IPS DF 6.9 (cell line): ENCODE measurements at regions not wholly inside any gene's neighbourhood (a gene's known extent, or its start where the extent isn't known, plus 50 kb on each side); places are given as distances from the start of the nearest gene placed in this dataset.

Experiments used
- DNase-seq: peaks from one replicate; pipeline ENCODE4 v3.0.0-alpha.2; 2013; ENCODE audit warnings: low read depth, low spot score
- H3K27ac ChIP-seq: one replicate; pipeline ENCODE4 v1.5.1; 2013; ENCODE audit warnings: low read length, control low read depth
- H3K27me3 ChIP-seq: 2 replicates; pipeline ENCODE4 v1.6.1; 2013; ENCODE audit warnings: mild to moderate bottlenecking, low read length; ENCODE audit not compliant: control insufficient read depth, insufficient read depth
- H3K36me3 ChIP-seq: 2 replicates; pipeline ENCODE4 v1.6.1; 2013; ENCODE audit warnings: low read length; ENCODE audit not compliant: control insufficient read depth, insufficient read depth
- H3K4me1 ChIP-seq: 2 replicates; pipeline ENCODE4 v1.6.1; 2013; ENCODE audit warnings: low read length; ENCODE audit not compliant: control insufficient read depth, insufficient read depth
- H3K4me3 ChIP-seq: 2 replicates; pipeline ENCODE4 v1.5.1; 2013; ENCODE audit warnings: mild to moderate bottlenecking, low read length
- H3K9me3 ChIP-seq: 2 replicates; pipeline ENCODE4 v1.6.1; 2013; ENCODE audit warnings: low read length, inconsistent platforms; ENCODE audit not compliant: control insufficient read depth, insufficient read depth
- WGBS: extraction: QIAGEN DNeasy Blood & Tissue Kit; methylation state at CpG from one replicate; pipeline ENCODE4 v1.1.7; 2013; ENCODE audit warnings: mixed read lengths, missing lambda C conversion rate; ENCODE audit not compliant: insufficient read length, insufficient coverage; 5-methylcytosine and 5-hydroxymethylcytosine counted together

- no peak for DNase-seq
- no peaks in the 10 kb centered on the region for H3K27me3 ChIP-seq
- WGBS, result no CpG with 5 or more reads among the region's 22 CpGs
Observed at GRCh38 chr22:48477031-48477721, 1350.5 kb downstream of the BRD1 start.

GRCh38 chr22:48476577-48476976, 1351.1 kb downstream of the BRD1 start:
- no peak overlapping the region for H3K4me3 ChIP-seq
- no CpG with 5 or more reads among the region's 5 CpGs for WGBS
- DNase-seq, result no peak
- no peaks in the 10 kb centered on the region; the same call in 1 of the 2 replicates for H3K4me1 ChIP-seq
- peaks cover 30% of the 10 kb centered on the region; the same call in 1 of the 2 replicates for H3K9me3 ChIP-seq
- H3K36me3 ChIP-seq, result no peaks in the 10 kb centered on the region; the same call in 1 of the 2 replicates
- no peaks in the 10 kb centered on the region for H3K27me3 ChIP-seq
- H3K27ac ChIP-seq, result no peak overlapping the region

More at GRCh38 chr22:48477031-48477721, 1350.5 kb downstream of the BRD1 start:
- H3K4me3 ChIP-seq, result no peak overlapping the region
- no peak overlapping the region for H3K27ac ChIP-seq
- no peaks in the 10 kb centered on the region; the same call in 1 of the 2 replicates for H3K36me3 ChIP-seq
- peaks cover 30% of the 10 kb centered on the region; the same call in 1 of the 2 replicates for H3K9me3 ChIP-seq
- no peaks in the 10 kb centered on the region; the same call in 1 of the 2 replicates for H3K4me1 ChIP-seq

- H3K27me3 ChIP-seq, result no peaks in the 10 kb centered on the region
- H3K4me1 ChIP-seq, result no peaks in the 10 kb centered on the region; the same call in 1 of the 2 replicates
- no peaks in the 10 kb centered on the region; the same call in 1 of the 2 replicates for H3K36me3 ChIP-seq
- no peak overlapping the region for H3K4me3 ChIP-seq
- no peak for DNase-seq
- H3K9me3 ChIP-seq, result peaks cover 32% of the 10 kb centered on the region
- WGBS, result no CpG with 5 or more reads among the region's 15 CpGs
- no peak overlapping the region for H3K27ac ChIP-seq
Observed at GRCh38 chr22:48475661-48476345, 1351.9 kb downstream of the BRD1 start.

GRCh38 chr22:48474881-48475280, 1352.8 kb downstream of the BRD1 start:
- Histone ChIP-seq H3K9me3 (peaks cover 32% of the 10 kb centered on the region), H3K36me3 (no peaks in the 10 kb centered on the region; the same call in 1 of the 2 replicates)

GRCh38 chr22:48473202-48473601, 1354.5 kb downstream of the BRD1 start:
- Histone ChIP-seq H3K27ac (no peak overlapping the region), H3K4me3 (no peak overlapping the region), H3K27me3 (no peaks in the 10 kb centered on the region), H3K36me3 (no peaks in the 10 kb centered on the region; the same call in 1 of the 2 replicates), H3K9me3 (peaks cover 26% of the 10 kb centered on the region), H3K4me1 (no peaks in the 10 kb centered on the region; the same call in 1 of the 2 replicates)
- WGBS, result no CpG with 5 or more reads among the region's 7 CpGs
- no peak for DNase-seq

More at GRCh38 chr22:48474881-48475280, 1352.8 kb downstream of the BRD1 start:
- H3K27me3 ChIP-seq, result no peaks in the 10 kb centered on the region
- WGBS, result no CpG with 5 or more reads among the region's 9 CpGs
- no peak overlapping the region for H3K27ac ChIP-seq
- H3K4me3 ChIP-seq, result no peak overlapping the region
- DNase-seq, result no peak
- H3K4me1 ChIP-seq, result no peaks in the 10 kb centered on the region; the same call in 1 of the 2 replicates

- WGBS, result no CpG with 5 or more reads among the region's 9 CpGs
- Histone ChIP-seq H3K27me3 (no peaks in the 10 kb centered on the region), H3K27ac (no peak overlapping the region), H3K4me1 (no peaks in the 10 kb centered on the region), H3K4me3 (no peak overlapping the region), H3K9me3 (peaks cover 10% of the 10 kb centered on the region; the same call in 1 of the 2 replicates), H3K36me3 (no peaks in the 10 kb centered on the region; the same call in 1 of the 2 replicates)
- no peak for DNase-seq
Observed at GRCh38 chr22:48464246-48464645, 1363.4 kb downstream of the BRD1 start.

DNA sequence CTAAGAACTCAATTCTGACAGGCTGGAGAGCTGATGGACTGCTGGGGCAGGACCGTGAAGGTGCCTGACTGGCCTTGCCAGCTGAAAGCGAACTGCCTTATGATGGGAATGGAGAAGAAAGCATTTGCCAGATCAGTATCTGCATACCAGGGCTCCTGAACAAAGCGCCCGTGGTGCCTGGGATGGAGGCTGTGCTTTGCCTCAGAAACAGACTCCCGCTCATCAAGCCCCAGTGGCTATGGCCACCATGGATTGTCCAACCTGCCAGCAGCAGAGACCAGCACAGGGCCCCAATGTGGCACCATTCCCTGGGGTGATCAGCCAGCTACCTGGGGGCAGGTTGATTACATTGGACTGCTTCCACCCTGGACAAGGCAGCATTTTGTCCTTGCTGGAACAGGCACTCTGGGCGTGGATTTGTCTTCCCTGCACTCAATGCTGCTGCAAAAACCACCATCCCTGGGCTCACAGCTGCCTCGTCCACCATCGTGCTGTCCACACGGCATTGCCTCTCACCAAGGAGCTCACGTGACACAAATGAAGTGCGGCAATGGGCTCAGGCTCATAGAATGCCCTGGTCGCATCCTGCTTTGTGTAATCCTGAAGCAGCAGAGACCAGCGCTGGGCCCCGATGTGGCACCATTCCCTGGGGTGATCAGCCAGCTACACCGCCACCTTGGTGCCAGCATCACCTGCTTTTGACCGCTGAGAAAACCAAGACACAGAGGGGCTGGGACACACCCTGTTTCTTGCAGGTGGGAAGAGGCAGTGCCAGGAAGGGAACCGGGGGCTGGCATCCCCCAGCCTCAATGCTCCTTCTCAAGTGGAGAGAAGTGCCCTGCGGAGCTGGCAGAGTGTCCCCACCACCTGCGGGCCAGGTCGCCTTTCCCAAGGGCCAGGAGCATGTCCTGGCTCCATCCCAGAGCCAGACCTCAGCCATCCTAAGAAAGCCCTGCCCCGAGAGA, 1367.5 kb downstream of the BRD1 start:
- Histone ChIP-seq H3K27ac (no peak overlapping the region), H3K36me3 (no peaks in the 10 kb centered on the region; the same call in 1 of the 2 replicates), H3K4me3 (no peak overlapping the region), H3K4me1 (no peaks in the 10 kb centered on the region), H3K27me3 (no peaks in the 10 kb centered on the region), H3K9me3 (peaks cover 18% of the 10 kb centered on the region)
- no peak for DNase-seq
- no CpG with 5 or more reads among the region's 21 CpGs for WGBS

DNA sequence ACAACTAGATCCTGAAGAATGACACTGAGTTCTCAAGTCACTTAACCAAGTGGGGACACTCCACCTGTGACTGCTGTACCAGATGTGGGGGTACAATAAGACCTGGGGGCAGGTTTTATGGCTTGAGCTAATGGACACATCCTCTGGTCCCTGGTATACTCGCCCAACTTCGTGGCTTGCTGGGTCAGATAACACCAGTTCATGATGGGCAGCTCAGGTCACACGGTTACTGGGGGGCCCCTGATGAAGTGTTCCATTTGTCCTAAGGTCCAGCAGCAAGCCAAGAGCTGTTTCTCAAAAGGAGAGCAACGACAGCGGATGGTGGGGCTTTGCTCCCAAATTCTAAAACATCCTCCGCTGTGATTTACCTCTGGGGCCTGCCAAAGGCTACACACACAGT, 1368.4 kb downstream of the BRD1 start:
- H3K27ac ChIP-seq, result no peak overlapping the region

DNA sequence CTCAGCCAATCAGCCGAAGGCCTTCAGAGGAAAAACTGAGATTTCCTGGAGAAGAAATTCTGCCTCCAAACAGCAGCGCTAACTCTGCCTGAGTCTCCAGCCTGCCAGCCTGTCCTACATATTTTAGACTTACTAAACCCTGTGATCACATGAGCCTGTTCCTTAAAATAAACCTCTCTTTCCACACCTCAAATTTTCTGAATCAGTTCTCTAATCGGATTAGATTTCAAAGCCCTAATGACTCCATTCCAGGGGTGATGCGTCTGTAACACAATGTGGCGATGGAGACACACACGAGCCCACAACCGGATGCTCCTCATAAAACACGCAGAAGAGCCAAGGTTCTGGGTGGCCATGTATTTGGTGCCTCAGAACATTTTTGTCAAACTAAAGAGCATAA, 1371.2 kb downstream of the BRD1 start:
- WGBS, result no CpG with 5 or more reads among the region's 8 CpGs
- no peaks in the 10 kb centered on the region; the same call in 1 of the 2 replicates for H3K36me3 ChIP-seq
- peaks cover 25% of the 10 kb centered on the region for H3K9me3 ChIP-seq
- no peaks in the 10 kb centered on the region for H3K27me3 ChIP-seq
- DNase-seq, result no peak
- no peaks in the 10 kb centered on the region for H3K4me1 ChIP-seq
- H3K4me3 ChIP-seq, result no peak overlapping the region
- H3K27ac ChIP-seq, result no peak overlapping the region

More for the DNA sequence above, 1368.4 kb downstream of the BRD1 start:
- Histone ChIP-seq H3K36me3 (no peaks in the 10 kb centered on the region; the same call in 1 of the 2 replicates), H3K9me3 (peaks cover 16% of the 10 kb centered on the region), H3K4me1 (no peaks in the 10 kb centered on the region), H3K4me3 (no peak overlapping the region), H3K27me3 (no peaks in the 10 kb centered on the region)
- no CpG with 5 or more reads among the region's 6 CpGs for WGBS
- DNase-seq, result no peak
